Astrocyte (in vitro differentiated cells and primary cell): ENCODE measurements at regions not wholly inside any gene's neighbourhood (a gene's known extent, or its start where the extent isn't known, plus 50 kb on each side); places are given as distances from the start of the nearest gene placed in this dataset.

Experiments
- EZH2 ChIP-seq: IDR thresholded peaks from 2 replicates; pipeline ENCODE4 v1.6.1; 2012; ENCODE audit warnings: mild to moderate bottlenecking, low read length, inconsistent platforms; ENCODE audit not compliant: insufficient read depth
- TF ChIP-seq, protein P1 (sequence below): IDR thresholded peaks from 2 replicates; pipeline ENCODE4 v1.5.1; 2011; ENCODE audit warnings: low read depth, mild to moderate bottlenecking, inconsistent platforms, low read length, moderate library complexity; ENCODE audit not compliant: insufficient read depth

DNA sequence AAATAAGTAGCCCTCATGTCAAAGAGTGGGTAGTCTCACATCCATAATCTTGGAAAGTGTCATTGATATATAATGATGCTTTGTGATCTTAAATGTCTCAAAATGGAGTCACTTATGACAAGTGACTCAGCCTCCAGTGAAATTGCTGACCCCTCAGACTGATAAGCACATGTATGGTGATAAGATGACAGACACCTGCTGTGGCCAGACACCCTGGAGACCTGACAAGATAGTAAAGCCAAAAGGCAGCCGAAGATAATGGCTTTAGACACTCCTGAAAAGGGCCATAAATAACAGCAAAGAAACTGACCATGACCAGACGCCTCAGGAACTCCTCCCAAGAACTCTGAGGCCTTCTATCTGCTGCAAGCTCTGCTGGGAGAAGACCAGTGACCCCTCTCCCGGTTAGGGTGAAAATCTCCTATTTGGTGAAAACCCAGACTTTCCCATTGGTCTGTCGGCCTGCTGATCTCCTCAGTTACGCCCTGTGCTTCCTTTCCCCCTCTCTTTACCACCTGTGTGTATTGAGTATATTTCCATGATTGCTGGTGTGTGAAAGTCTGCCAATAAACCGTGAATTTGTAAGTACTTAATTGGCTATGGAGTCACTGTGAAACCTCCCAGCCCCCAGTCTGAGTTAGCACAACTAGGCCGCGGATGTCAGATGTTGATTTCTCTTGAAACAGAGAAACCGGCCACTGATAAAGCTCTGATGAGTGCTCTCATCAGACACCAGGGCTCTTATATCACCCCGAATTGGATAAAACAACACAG lies 226.7 kb upstream of the MYOCD start:
- TF ChIP-seq, protein P1, sequence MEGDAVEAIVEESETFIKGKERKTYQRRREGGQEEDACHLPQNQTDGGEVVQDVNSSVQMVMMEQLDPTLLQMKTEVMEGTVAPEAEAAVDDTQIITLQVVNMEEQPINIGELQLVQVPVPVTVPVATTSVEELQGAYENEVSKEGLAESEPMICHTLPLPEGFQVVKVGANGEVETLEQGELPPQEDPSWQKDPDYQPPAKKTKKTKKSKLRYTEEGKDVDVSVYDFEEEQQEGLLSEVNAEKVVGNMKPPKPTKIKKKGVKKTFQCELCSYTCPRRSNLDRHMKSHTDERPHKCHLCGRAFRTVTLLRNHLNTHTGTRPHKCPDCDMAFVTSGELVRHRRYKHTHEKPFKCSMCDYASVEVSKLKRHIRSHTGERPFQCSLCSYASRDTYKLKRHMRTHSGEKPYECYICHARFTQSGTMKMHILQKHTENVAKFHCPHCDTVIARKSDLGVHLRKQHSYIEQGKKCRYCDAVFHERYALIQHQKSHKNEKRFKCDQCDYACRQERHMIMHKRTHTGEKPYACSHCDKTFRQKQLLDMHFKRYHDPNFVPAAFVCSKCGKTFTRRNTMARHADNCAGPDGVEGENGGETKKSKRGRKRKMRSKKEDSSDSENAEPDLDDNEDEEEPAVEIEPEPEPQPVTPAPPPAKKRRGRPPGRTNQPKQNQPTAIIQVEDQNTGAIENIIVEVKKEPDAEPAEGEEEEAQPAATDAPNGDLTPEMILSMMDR = no peak
- no peak for TF ChIP-seq EZH2
